ENCODE measurements at regions not wholly inside any gene's neighbourhood (a gene's known extent, or its start where the extent isn't known, plus 50 kb on each side); places are given as distances from the start of the nearest gene placed in this dataset.

DNA sequence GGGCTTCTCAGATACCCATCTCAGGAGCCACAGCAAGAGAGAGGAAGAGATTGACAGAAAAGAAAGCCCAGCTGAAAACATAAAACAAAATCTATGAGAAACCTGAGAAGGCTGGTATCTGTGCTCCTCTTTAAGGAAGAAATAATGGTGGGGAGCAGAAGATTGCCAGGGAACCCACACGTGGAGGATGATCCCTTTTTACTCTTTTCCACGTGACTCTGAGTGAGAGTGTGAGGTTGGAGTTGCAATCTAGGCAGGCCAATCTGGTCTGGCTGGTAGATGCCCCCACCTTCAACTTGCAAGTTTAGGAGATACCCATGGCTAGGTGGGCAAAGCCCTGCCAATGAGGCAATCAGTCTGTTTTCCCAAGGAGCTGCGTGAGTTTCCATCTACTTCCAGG lies 202.3 kb downstream of the TENT4A start:
- H3K36me3 ChIP-seq (ENCODE audit: control insufficient read depth in 2 of 2, insufficient read depth in 2 of 2, low read length in 1 of 2): no peaks in the 10 kb centered on the region
- H3K4me1 ChIP-seq (ENCODE audit: control insufficient read depth in 2 of 2, insufficient read depth in 2 of 2, low read length in 2 of 2): no peaks in the 10 kb centered on the region
- 86% methylated on average over 3 of the region's 3 CpGs for WGBS
- no peak for DNase-seq (ENCODE audit: low read depth in 6 of 9, low spot score in 9 of 9)
- no peak overlapping the region for H3K4me3 ChIP-seq (ENCODE audit: low read length in 2 of 2)
- no peak overlapping the region for H3K27ac ChIP-seq (ENCODE audit: low read depth in 1 of 2, low read length in 1 of 2)
- no peaks in the 10 kb centered on the region for H3K27me3 ChIP-seq (ENCODE audit: control insufficient read depth in 2 of 2, insufficient read depth in 1 of 2, low read length in 1 of 2)
- H3K9me3 ChIP-seq (ENCODE audit: control insufficient read depth in 2 of 2, insufficient read depth in 1 of 2, low read length in 1 of 2): no peaks in the 10 kb centered on the region

GRCh38 chr5:6918255-6918654 lies 205.0 kb downstream of the TENT4A start:
- no peak for DNase-seq (ENCODE audit: low read depth in 6 of 9, low spot score in 9 of 9)
- Histone ChIP-seq H3K36me3 (ENCODE audit: control insufficient read depth in 2 of 2, insufficient read depth in 2 of 2, low read length in 1 of 2) (no peaks in the 10 kb centered on the region), H3K27me3 (ENCODE audit: control insufficient read depth in 2 of 2, insufficient read depth in 1 of 2, low read length in 1 of 2) (no peaks in the 10 kb centered on the region), H3K9me3 (ENCODE audit: control insufficient read depth in 2 of 2, insufficient read depth in 1 of 2, low read length in 1 of 2) (no peaks in the 10 kb centered on the region), H3K27ac (ENCODE audit: low read depth in 1 of 2, low read length in 1 of 2) (no peak overlapping the region), H3K4me3 (ENCODE audit: low read length in 2 of 2) (no peak overlapping the region), H3K4me1 (ENCODE audit: control insufficient read depth in 2 of 2, insufficient read depth in 2 of 2, low read length in 2 of 2) (no peaks in the 10 kb centered on the region)
- 93% methylated on average over 5 of the region's 5 CpGs for WGBS

DNA sequence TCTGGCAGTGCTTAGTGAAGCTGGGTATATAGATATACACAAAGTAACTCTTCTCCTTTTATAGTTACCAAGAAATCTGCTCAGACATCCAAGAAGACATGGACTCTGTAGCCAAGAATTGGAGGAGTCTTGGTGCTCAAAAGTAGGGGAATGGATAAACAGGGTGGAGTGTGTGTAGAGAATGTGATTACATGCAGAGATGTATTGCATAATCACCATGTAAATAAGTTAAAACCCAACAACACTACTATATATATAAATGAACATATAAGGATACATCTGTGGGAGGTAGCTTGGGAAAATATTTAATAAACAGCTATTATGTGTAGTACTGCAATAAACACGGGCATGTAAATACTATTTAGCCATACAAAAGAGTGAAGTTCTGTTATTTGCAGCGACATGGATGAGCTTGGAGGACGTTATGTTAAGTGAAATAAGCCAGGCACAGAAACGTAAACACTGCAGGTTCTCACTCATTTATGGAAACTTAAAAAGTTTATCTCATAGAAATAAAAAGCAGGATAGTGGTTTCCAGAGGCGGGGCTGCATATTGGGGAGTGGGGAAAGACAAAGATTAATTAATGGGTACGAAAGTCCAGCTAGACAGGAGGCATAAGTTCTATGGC lies 207.5 kb downstream of the TENT4A start:
- no peak overlapping the region for H3K27ac ChIP-seq (ENCODE audit: low read depth in 1 of 2, low read length in 1 of 2)
- 87% methylated on average over 6 of the region's 6 CpGs for WGBS
- H3K4me1 ChIP-seq (ENCODE audit: control insufficient read depth in 2 of 2, insufficient read depth in 2 of 2, low read length in 2 of 2): no peaks in the 10 kb centered on the region
- H3K27me3 ChIP-seq (ENCODE audit: control insufficient read depth in 2 of 2, insufficient read depth in 1 of 2, low read length in 1 of 2): no peaks in the 10 kb centered on the region
- H3K9me3 ChIP-seq (ENCODE audit: control insufficient read depth in 2 of 2, insufficient read depth in 1 of 2, low read length in 1 of 2): no peaks in the 10 kb centered on the region
- H3K36me3 ChIP-seq (ENCODE audit: control insufficient read depth in 2 of 2, insufficient read depth in 2 of 2, low read length in 1 of 2): no peaks in the 10 kb centered on the region
- H3K4me3 ChIP-seq (ENCODE audit: low read length in 2 of 2): no peak overlapping the region
- no peak for DNase-seq (ENCODE audit: low read depth in 6 of 9, low spot score in 9 of 9)

GRCh38 chr5:6926491-6927038 lies 213.3 kb downstream of the TENT4A start:
- WGBS: 65% methylated on average over 1 of the region's 1 CpG
- H3K4me1 ChIP-seq (ENCODE audit: control insufficient read depth in 2 of 2, insufficient read depth in 2 of 2, low read length in 2 of 2): no peaks in the 10 kb centered on the region
- H3K36me3 ChIP-seq (ENCODE audit: control insufficient read depth in 2 of 2, insufficient read depth in 2 of 2, low read length in 1 of 2): no peaks in the 10 kb centered on the region

GRCh38 chr5:6936031-6936430 lies 222.8 kb downstream of the TENT4A start:
- H3K4me1 ChIP-seq (ENCODE audit: control insufficient read depth in 2 of 2, insufficient read depth in 2 of 2, low read length in 2 of 2): no peaks in the 10 kb centered on the region
- no peaks in the 10 kb centered on the region for H3K9me3 ChIP-seq (ENCODE audit: control insufficient read depth in 2 of 2, insufficient read depth in 1 of 2, low read length in 1 of 2)
- H3K4me3 ChIP-seq (ENCODE audit: low read length in 2 of 2): no peak overlapping the region
- no peaks in the 10 kb centered on the region for H3K27me3 ChIP-seq (ENCODE audit: control insufficient read depth in 2 of 2, insufficient read depth in 1 of 2, low read length in 1 of 2)
- no peak for DNase-seq (ENCODE audit: low read depth in 6 of 9, low spot score in 9 of 9)
- H3K36me3 ChIP-seq (ENCODE audit: control insufficient read depth in 2 of 2, insufficient read depth in 2 of 2, low read length in 1 of 2): no peaks in the 10 kb centered on the region
- no peak overlapping the region for H3K27ac ChIP-seq (ENCODE audit: low read depth in 1 of 2, low read length in 1 of 2)
- WGBS: 87% methylated on average over 1 of the region's 1 CpG

More at GRCh38 chr5:6926491-6927038, 213.3 kb downstream of the TENT4A start:
- no peak overlapping the region for H3K4me3 ChIP-seq (ENCODE audit: low read length in 2 of 2)
- no peaks in the 10 kb centered on the region for H3K27me3 ChIP-seq (ENCODE audit: control insufficient read depth in 2 of 2, insufficient read depth in 1 of 2, low read length in 1 of 2)
- no peak overlapping the region for H3K27ac ChIP-seq (ENCODE audit: low read depth in 1 of 2, low read length in 1 of 2)
- DNase-seq (ENCODE audit: low read depth in 6 of 9, low spot score in 9 of 9): no peak
- no peaks in the 10 kb centered on the region for H3K9me3 ChIP-seq (ENCODE audit: control insufficient read depth in 2 of 2, insufficient read depth in 1 of 2, low read length in 1 of 2)

DNA sequence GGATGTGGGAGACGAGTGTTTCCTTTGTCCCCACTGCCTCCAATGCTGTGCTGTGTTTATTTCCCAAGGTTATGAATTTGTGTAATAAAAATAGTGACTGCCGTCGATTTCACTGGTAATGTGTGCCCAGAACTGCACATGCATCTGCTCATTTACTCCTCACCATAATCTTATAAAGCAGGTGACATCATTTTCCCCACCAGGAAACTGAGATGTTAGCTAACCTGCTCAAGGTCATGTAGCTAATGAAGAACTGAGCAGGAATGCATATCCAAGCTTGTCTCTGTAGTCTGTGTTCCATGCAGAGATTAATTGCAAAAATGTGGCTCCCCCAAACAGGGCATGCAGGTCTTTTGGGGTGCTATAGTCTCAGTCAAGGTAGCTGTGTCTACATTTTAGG lies 224.4 kb downstream of the TENT4A start:
- no peaks in the 10 kb centered on the region for H3K9me3 ChIP-seq (ENCODE audit: control insufficient read depth in 2 of 2, insufficient read depth in 1 of 2, low read length in 1 of 2)
- no peaks in the 10 kb centered on the region for H3K36me3 ChIP-seq (ENCODE audit: control insufficient read depth in 2 of 2, insufficient read depth in 2 of 2, low read length in 1 of 2)
- H3K27ac ChIP-seq (ENCODE audit: low read depth in 1 of 2, low read length in 1 of 2): no peak overlapping the region
- H3K27me3 ChIP-seq (ENCODE audit: control insufficient read depth in 2 of 2, insufficient read depth in 1 of 2, low read length in 1 of 2): no peaks in the 10 kb centered on the region
- no peaks in the 10 kb centered on the region for H3K4me1 ChIP-seq (ENCODE audit: control insufficient read depth in 2 of 2, insufficient read depth in 2 of 2, low read length in 2 of 2)
- 64% methylated on average over 3 of the region's 3 CpGs for WGBS
- DNase-seq (ENCODE audit: low read depth in 6 of 9, low spot score in 9 of 9): no peak
- no peak overlapping the region for H3K4me3 ChIP-seq (ENCODE audit: low read length in 2 of 2)

GRCh38 chr5:6941631-6942030 lies 228.4 kb downstream of the TENT4A start:
- DNase-seq (ENCODE audit: low read depth in 6 of 9, low spot score in 9 of 9): no peak
- no peak overlapping the region for H3K4me3 ChIP-seq (ENCODE audit: low read length in 2 of 2)
- no peaks in the 10 kb centered on the region for H3K9me3 ChIP-seq (ENCODE audit: control insufficient read depth in 2 of 2, insufficient read depth in 1 of 2, low read length in 1 of 2)
- H3K27me3 ChIP-seq (ENCODE audit: control insufficient read depth in 2 of 2, insufficient read depth in 1 of 2, low read length in 1 of 2): no peaks in the 10 kb centered on the region
- H3K4me1 ChIP-seq (ENCODE audit: control insufficient read depth in 2 of 2, insufficient read depth in 2 of 2, low read length in 2 of 2): no peaks in the 10 kb centered on the region
- no peaks in the 10 kb centered on the region for H3K36me3 ChIP-seq (ENCODE audit: control insufficient read depth in 2 of 2, insufficient read depth in 2 of 2, low read length in 1 of 2)
- no peak overlapping the region for H3K27ac ChIP-seq (ENCODE audit: low read depth in 1 of 2, low read length in 1 of 2)
- 88% methylated on average over 3 of the region's 3 CpGs for WGBS

- Histone ChIP-seq H3K27me3 (ENCODE audit: control insufficient read depth in 2 of 2, insufficient read depth in 1 of 2, low read length in 1 of 2) (no peaks in the 10 kb centered on the region), H3K4me3 (ENCODE audit: low read length in 2 of 2) (no peak overlapping the region), H3K4me1 (ENCODE audit: control insufficient read depth in 2 of 2, insufficient read depth in 2 of 2, low read length in 2 of 2) (no peaks in the 10 kb centered on the region), H3K9me3 (ENCODE audit: control insufficient read depth in 2 of 2, insufficient read depth in 1 of 2, low read length in 1 of 2) (no peaks in the 10 kb centered on the region), H3K36me3 (ENCODE audit: control insufficient read depth in 2 of 2, insufficient read depth in 2 of 2, low read length in 1 of 2) (no peaks in the 10 kb centered on the region), H3K27ac (ENCODE audit: low read depth in 1 of 2, low read length in 1 of 2) (no peak overlapping the region)
- DNase-seq (ENCODE audit: low read depth in 6 of 9, low spot score in 9 of 9): no peak
- 94% methylated on average over 11 of the region's 11 CpGs for WGBS
These were observed 230.2 kb downstream of the TENT4A start for GRCh38 chr5:6943197-6944112.

DNA sequence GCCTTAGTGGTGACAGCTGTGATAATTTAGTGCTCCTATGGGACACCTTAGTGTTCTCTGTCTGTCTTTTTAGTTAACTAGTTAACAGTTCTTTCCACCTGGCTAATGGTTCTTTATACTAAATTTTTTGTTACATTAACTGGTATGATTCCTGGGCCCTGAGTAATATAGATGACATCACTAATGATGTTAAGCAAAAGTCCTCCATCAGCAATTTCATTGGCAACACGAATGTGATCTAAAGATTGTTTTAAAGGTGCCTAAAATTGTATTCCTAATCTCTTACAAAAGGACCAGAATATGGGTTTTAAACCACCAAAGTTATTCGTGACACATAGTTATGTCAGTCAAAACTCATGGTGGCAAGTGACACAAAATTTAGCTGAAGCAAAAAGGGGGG lies 235.3 kb downstream of the TENT4A start:
- 79% methylated on average over 2 of the region's 2 CpGs for WGBS
- H3K9me3 ChIP-seq (ENCODE audit: control insufficient read depth in 2 of 2, insufficient read depth in 1 of 2, low read length in 1 of 2): no peaks in the 10 kb centered on the region
- H3K4me1 ChIP-seq (ENCODE audit: control insufficient read depth in 2 of 2, insufficient read depth in 2 of 2, low read length in 2 of 2): no peaks in the 10 kb centered on the region
- H3K4me3 ChIP-seq (ENCODE audit: low read length in 2 of 2): no peak overlapping the region
- no peak for DNase-seq (ENCODE audit: low read depth in 6 of 9, low spot score in 9 of 9)
- H3K36me3 ChIP-seq (ENCODE audit: control insufficient read depth in 2 of 2, insufficient read depth in 2 of 2, low read length in 1 of 2): no peaks in the 10 kb centered on the region
- H3K27me3 ChIP-seq (ENCODE audit: control insufficient read depth in 2 of 2, insufficient read depth in 1 of 2, low read length in 1 of 2): no peaks in the 10 kb centered on the region
- H3K27ac ChIP-seq (ENCODE audit: low read depth in 1 of 2, low read length in 1 of 2): no peak overlapping the region
